Muscle of leg (tissue), 3 donors: ENCODE measurements at regions not wholly inside any gene's neighbourhood (a gene's known extent, or its start where the extent isn't known, plus 50 kb on each side); places are given as distances from the start of the nearest gene placed in this dataset.

Experiments
- DNase-seq: peaks from one replicate; pipeline ENCODE4 v3.0.0; 2013
- H3K27ac ChIP-seq: one replicate; pipeline ENCODE4 v1.5.1; 2013; ENCODE audit warnings: mild to moderate bottlenecking, low read length, control low read depth
- H3K27me3 ChIP-seq: one replicate; pipeline ENCODE4 v1.6.1; 2013; ENCODE audit warnings: low read length; ENCODE audit not compliant: control insufficient read depth, insufficient read depth
- H3K36me3 ChIP-seq: one replicate; pipeline ENCODE4 v1.6.1; 2013; ENCODE audit warnings: low read length; ENCODE audit not compliant: control insufficient read depth, insufficient read depth
- H3K4me1 ChIP-seq: one replicate; pipeline ENCODE4 v1.6.1; 2013; ENCODE audit warnings: low read length; ENCODE audit not compliant: control insufficient read depth, insufficient read depth
- H3K4me3 ChIP-seq: one replicate; pipeline ENCODE4 v1.5.1; 2013; ENCODE audit warnings: low read length, control low read depth
- H3K9me3 ChIP-seq: replicated peaks from 2 replicates; pipeline ENCODE4 v1.6.1; 2013; ENCODE audit warnings: low read depth, low read length; ENCODE audit not compliant: control insufficient read depth
- WGBS: methylation state at CpG from one replicate; pipeline ENCODE4 v1.1.5; 2013; ENCODE audit warnings: missing lambda C conversion rate; ENCODE audit not compliant: insufficient coverage; 5-methylcytosine and 5-hydroxymethylcytosine counted together

DNA sequence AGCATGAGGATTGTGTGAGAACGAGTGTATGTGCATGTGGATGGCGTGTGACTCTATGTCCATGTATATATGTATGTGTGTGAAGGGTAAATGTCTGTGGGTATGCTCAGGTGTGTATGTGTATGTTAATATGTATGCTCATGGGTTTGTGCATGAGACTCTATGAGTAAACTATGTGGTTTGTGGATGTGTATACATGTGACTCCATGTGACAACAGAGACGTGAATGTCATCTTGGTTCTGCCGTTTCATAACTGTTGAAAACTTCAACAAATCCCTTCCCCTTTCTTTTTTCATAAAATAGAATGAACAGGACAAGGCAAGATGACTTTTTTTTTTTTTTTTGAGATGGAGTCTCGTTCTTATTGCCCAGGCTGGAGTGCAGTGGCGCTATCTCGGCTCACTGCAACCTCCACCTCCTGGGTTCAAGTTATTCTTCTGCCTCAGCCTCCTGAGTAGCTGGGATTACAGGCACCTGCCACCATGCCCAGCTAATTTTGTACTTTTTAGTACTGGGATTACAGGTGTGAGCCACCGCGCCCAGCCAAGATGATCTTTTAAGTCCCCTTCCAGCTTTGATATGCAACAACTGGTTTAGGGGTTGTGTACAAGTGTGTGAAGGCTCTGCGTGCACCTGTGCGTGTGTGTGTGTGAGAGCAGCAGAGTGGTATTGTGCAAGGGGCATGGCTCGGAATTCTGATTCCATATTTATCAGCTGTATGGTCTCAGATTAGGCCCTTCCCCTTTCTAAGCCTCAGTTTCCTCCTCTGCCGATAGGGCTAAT lies 106.3 kb downstream of the EBNA1BP2 start:
- no peak overlapping the region for H3K27ac ChIP-seq
- 82% methylated on average over 2 of the region's 13 CpGs for WGBS
- no peak for DNase-seq

DNA sequence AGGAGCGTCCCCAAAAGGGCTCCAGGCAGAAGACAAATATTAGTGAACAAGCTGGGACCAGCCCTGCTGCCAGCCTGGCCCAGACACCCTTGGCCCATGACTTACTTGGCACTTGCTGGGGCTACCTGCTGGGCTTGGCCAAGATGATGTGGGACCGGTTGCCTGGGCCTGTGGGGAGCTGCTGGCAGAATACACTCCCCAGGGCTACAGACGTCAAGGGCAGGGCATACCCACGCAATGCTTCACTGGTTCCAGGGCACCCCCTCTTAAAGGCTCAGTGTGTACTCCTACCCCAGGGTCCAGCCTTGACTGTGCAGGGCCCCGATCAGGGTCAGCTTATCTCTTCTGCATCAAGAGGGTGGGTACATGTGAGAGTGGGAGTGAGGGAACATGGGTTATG lies 106.5 kb upstream of the SLC2A1 start:
- no peak overlapping the region for H3K4me3 ChIP-seq
- DNase-seq: no peak
- H3K4me1 ChIP-seq: peaks cover 21% of the 10 kb centered on the region
- H3K27ac ChIP-seq: no peak overlapping the region
- no peaks in the 10 kb centered on the region for H3K9me3 ChIP-seq
- no peaks in the 10 kb centered on the region for H3K36me3 ChIP-seq
- peaks cover 5% of the 10 kb centered on the region for H3K27me3 ChIP-seq
- WGBS: 77% methylated on average over 5 of the region's 5 CpGs

More for the DNA sequence above, 106.3 kb downstream of the EBNA1BP2 start:
- Histone ChIP-seq H3K36me3 (no peaks in the 10 kb centered on the region), H3K9me3 (no peaks in the 10 kb centered on the region), H3K4me1 (peaks cover 21% of the 10 kb centered on the region), H3K4me3 (no peak overlapping the region), H3K27me3 (peaks cover 5% of the 10 kb centered on the region)

DNA sequence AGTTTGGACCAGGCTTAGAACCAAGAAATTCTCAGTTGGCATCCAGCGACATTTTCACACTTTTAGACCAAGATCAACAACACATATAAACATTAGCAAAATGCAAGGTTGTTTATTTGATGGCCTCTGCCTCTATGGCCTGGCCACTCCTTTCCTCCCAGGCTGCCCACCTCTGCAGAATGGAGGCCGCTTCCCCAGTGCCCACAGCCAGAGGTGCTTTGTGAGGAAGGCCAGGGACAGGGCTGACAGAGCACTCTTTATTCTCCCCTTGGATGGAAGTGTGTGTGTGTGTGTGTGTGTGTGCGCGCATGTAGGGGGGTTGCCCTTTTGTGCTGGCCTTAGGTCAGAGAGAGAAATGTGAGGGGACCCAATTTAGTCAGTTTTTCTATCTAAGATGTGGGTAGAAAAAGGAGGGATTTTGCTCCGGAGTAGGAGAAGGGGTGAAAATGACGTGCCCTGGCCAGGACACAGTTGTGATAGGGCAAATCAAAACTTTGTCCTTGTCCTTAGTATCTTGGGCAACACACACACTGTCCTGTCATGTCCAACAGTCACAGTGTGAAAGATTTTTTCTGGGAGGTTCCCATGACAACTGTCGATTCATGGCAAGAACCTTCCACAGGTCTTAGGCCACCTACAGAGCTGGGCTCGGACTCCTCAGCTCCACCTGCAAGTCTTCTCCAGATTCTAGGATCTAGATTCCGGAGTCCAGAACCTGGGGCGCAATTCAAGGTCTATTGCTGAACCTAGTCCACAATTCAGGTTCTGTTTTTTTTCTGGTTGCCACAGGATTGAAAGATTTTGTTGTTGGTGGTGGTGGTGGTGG lies 104.9 kb upstream of the SLC2A1 start:
- H3K4me1 ChIP-seq: peaks cover 10% of the 10 kb centered on the region
- no peak overlapping the region for H3K27ac ChIP-seq
- H3K9me3 ChIP-seq: no peaks in the 10 kb centered on the region
- H3K36me3 ChIP-seq: no peaks in the 10 kb centered on the region
- no peak overlapping the region for H3K4me3 ChIP-seq
- DNase-seq: no peak
- H3K27me3 ChIP-seq: peaks cover 5% of the 10 kb centered on the region
- 87% methylated on average over 5 of the region's 10 CpGs for WGBS

GRCh38 chr1:43062527-43063095 lies 103.9 kb upstream of the SLC2A1 start:
- H3K36me3 ChIP-seq: no peaks in the 10 kb centered on the region
- H3K27me3 ChIP-seq: peaks cover 2% of the 10 kb centered on the region
- no peak for DNase-seq
- no peak overlapping the region for H3K27ac ChIP-seq
- H3K4me3 ChIP-seq: no peak overlapping the region
- no peaks in the 10 kb centered on the region for H3K9me3 ChIP-seq
- WGBS: 87% methylated on average over 11 of the region's 12 CpGs
- H3K4me1 ChIP-seq: peaks cover 9% of the 10 kb centered on the region

- Histone ChIP-seq H3K9me3 (no peaks in the 10 kb centered on the region), H3K36me3 (no peaks in the 10 kb centered on the region), H3K4me3 (no peak overlapping the region), H3K27me3 (no peaks in the 10 kb centered on the region), H3K4me1 (peaks cover 9% of the 10 kb centered on the region), H3K27ac (no peak overlapping the region)
- no peak for DNase-seq
- no CpG with 5 or more reads among the region's 3 CpGs for WGBS
These were observed 103.1 kb upstream of the SLC2A1 start for GRCh38 chr1:43061757-43062156.

DNA sequence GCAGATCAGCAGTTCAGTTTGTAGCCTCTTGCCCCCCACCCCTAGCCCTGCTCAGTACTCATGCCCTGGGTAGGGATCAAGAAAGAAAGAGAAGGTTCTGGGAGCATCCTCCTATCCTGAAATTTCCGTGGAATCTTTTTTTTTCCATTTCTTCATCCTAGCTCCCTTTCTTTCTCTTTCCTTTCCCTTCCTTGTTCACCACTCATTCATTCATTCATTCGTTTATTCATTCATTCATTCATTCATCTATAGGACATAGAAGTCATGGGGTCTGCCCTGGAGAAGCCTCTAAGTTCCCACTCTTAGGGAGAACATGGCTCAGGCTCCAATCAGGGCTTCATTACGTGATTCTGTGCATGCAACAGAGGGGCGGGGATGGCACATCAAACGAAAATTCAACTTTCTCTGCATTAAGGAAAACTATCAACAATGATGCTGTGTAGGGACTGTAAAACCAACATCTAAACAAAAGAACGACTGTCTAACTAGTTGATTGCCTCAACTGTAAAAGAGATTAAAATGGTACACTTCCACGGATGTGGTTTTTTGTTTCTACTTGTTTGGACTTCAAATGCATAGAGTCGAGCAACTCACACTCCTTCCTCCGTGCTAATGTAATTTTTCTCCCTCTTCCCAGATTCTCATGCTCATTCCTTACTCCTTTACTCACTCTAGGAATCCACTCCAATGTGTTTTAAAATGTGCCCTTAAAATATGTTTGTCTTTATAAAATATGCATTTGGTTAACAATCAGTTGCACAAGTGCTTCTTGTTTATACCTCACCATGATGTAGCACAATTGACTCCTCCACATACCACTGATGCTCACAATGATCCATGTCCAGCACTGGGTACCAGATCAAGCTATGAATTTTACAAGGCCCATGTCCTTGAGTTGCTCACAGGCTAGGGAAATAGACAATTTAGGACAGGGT lies 101.2 kb upstream of the SLC2A1 start:
- no peak for DNase-seq
- Histone ChIP-seq H3K9me3 (no peaks in the 10 kb centered on the region), H3K4me3 (no peak overlapping the region), H3K27me3 (no peaks in the 10 kb centered on the region), H3K36me3 (no peaks in the 10 kb centered on the region), H3K4me1 (peaks cover 9% of the 10 kb centered on the region), H3K27ac (no peak overlapping the region)
- WGBS: no CpG with 5 or more reads among the region's 9 CpGs

GRCh38 chr1:43058545-43059360 lies 100.1 kb upstream of the SLC2A1 start:
- Histone ChIP-seq H3K27me3 (no peaks in the 10 kb centered on the region), H3K4me3 (no peak overlapping the region), H3K4me1 (peaks cover 9% of the 10 kb centered on the region), H3K36me3 (no peaks in the 10 kb centered on the region), H3K9me3 (no peaks in the 10 kb centered on the region), H3K27ac (no peak overlapping the region)
- WGBS: 14% methylated on average over 7 of the region's 12 CpGs
- DNase-seq: peak; percentile 78

- no peaks in the 10 kb centered on the region for H3K27me3 ChIP-seq
- no peaks in the 10 kb centered on the region for H3K9me3 ChIP-seq
- H3K4me3 ChIP-seq: no peak overlapping the region
- WGBS: 95% methylated on average over 5 of the region's 11 CpGs
- no peak for DNase-seq
- no peak overlapping the region for H3K27ac ChIP-seq
- peaks cover 9% of the 10 kb centered on the region for H3K4me1 ChIP-seq
- no peaks in the 10 kb centered on the region for H3K36me3 ChIP-seq
These were observed 99.4 kb upstream of the SLC2A1 start for GRCh38 chr1:43058056-43058455.

DNA sequence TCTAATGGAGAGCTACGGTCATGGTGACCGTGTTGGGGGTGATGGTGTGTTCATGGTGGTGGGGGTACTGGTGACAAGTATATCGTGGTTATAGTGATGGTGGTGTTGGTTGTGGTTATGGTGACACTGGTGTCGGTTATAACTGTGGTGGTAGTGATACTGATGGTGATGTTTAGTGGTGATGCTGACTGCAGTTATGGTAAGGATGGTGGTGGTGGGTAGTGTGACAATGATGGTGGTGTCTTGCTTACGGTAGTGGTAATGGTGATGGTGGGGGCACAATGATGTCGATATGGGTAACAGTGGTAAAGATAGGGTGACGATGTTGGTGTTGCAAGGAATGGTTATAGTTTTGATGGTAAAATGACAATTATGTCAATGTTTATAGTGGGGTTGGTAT lies 98.9 kb upstream of the SLC2A1 start:
- Histone ChIP-seq H3K36me3 (no peaks in the 10 kb centered on the region), H3K27ac (no peak overlapping the region), H3K27me3 (no peaks in the 10 kb centered on the region), H3K4me1 (peaks cover 9% of the 10 kb centered on the region), H3K4me3 (no peak overlapping the region), H3K9me3 (no peaks in the 10 kb centered on the region)
- 92% methylated on average over 7 of the region's 7 CpGs for WGBS
- no peak for DNase-seq
